ENCODE measurements at regions not wholly inside any gene's neighbourhood (a gene's known extent, or its start where the extent isn't known, plus 50 kb on each side); places are given as distances from the start of the nearest gene placed in this dataset.

- no peak for DNase-seq
- in situ Hi-C loops (cut with MboI; ENCODE audit: low pct_unique_long_range_greater_than_20kb, low sequenced_read_pairs) = no loop called here
Measured at GRCh38 chr5:89292487-89292886, 409.5 kb upstream of the MEF2C start.

GRCh38 chr5:89289604-89290003, 406.6 kb upstream of the MEF2C start:
- DNase-seq = no peak
- in situ Hi-C loops (cut with MboI; ENCODE audit: low pct_unique_long_range_greater_than_20kb, low sequenced_read_pairs) = no loop called here

GRCh38 chr5:89287964-89288363, 405.0 kb upstream of the MEF2C start:
- in situ Hi-C loops (cut with MboI; ENCODE audit: low pct_unique_long_range_greater_than_20kb, low sequenced_read_pairs) = no loop called here

GRCh38 chr5:89286320-89286719, 403.3 kb upstream of the MEF2C start:
- in situ Hi-C loops (cut with MboI; ENCODE audit: low pct_unique_long_range_greater_than_20kb, low sequenced_read_pairs) = no loop called here
- no peak for DNase-seq

More at GRCh38 chr5:89287964-89288363, 405.0 kb upstream of the MEF2C start:
- no peak for DNase-seq

- DNase-seq = no peak
- in situ Hi-C loops (cut with MboI; ENCODE audit: low pct_unique_long_range_greater_than_20kb, low sequenced_read_pairs) = no loop called here
Measured at GRCh38 chr5:89283728-89284493, 400.9 kb upstream of the MEF2C start.

GRCh38 chr5:89282554-89283510, 399.8 kb upstream of the MEF2C start:
- no peak for DNase-seq
- in situ Hi-C loops (cut with MboI; ENCODE audit: low pct_unique_long_range_greater_than_20kb, low sequenced_read_pairs) = no loop called here

GRCh38 chr5:89281766-89282553, 399.0 kb upstream of the MEF2C start:
- in situ Hi-C loops (cut with MboI; ENCODE audit: low pct_unique_long_range_greater_than_20kb, low sequenced_read_pairs) = no loop called here

GRCh38 chr5:89281211-89281610, 398.2 kb upstream of the MEF2C start:
- DNase-seq = no peak
- in situ Hi-C loops (cut with MboI; ENCODE audit: low pct_unique_long_range_greater_than_20kb, low sequenced_read_pairs) = no loop called here

More at GRCh38 chr5:89281766-89282553, 399.0 kb upstream of the MEF2C start:
- DNase-seq = no peak

- in situ Hi-C loops (cut with MboI; ENCODE audit: low pct_unique_long_range_greater_than_20kb, low sequenced_read_pairs) = no loop called here
- DNase-seq = no peak
Measured at GRCh38 chr5:89280103-89281037, 397.4 kb upstream of the MEF2C start.

GRCh38 chr5:89279391-89280036, 396.5 kb upstream of the MEF2C start:
- in situ Hi-C loops (cut with MboI; ENCODE audit: low pct_unique_long_range_greater_than_20kb, low sequenced_read_pairs) = no loop called here
- no peak for DNase-seq

- in situ Hi-C loops (cut with MboI; ENCODE audit: low pct_unique_long_range_greater_than_20kb, low sequenced_read_pairs) = no loop called here
- no peak for DNase-seq
Measured at GRCh38 chr5:89277816-89278215, 394.8 kb upstream of the MEF2C start.

- no peak for DNase-seq
- in situ Hi-C loops (cut with MboI; ENCODE audit: low pct_unique_long_range_greater_than_20kb, low sequenced_read_pairs) = no loop called here
Measured at GRCh38 chr5:89276566-89277305, 393.8 kb upstream of the MEF2C start.

GRCh38 chr5:89275066-89275855, 392.3 kb upstream of the MEF2C start:
- in situ Hi-C loops (cut with MboI; ENCODE audit: low pct_unique_long_range_greater_than_20kb, low sequenced_read_pairs) = no loop called here
- DNase-seq = no peak

GRCh38 chr5:89273289-89273688, 390.3 kb upstream of the MEF2C start:
- in situ Hi-C loops (cut with MboI; ENCODE audit: low pct_unique_long_range_greater_than_20kb, low sequenced_read_pairs) = no loop called here
- no peak for DNase-seq

- no peak for DNase-seq
- in situ Hi-C loops (cut with MboI; ENCODE audit: low pct_unique_long_range_greater_than_20kb, low sequenced_read_pairs) = no loop called here
Measured at GRCh38 chr5:89270901-89271300, 387.9 kb upstream of the MEF2C start.

GRCh38 chr5:89269721-89270120, 386.7 kb upstream of the MEF2C start:
- in situ Hi-C loops (cut with MboI; ENCODE audit: low pct_unique_long_range_greater_than_20kb, low sequenced_read_pairs) = no loop called here
- no peak for DNase-seq

- DNase-seq = peak; percentile 81
- in situ Hi-C loops (cut with MboI; ENCODE audit: low pct_unique_long_range_greater_than_20kb, low sequenced_read_pairs) = no loop called here
Measured at GRCh38 chr5:89268460-89268859, 385.5 kb upstream of the MEF2C start.
